ENCODE measurements at regions not wholly inside any gene's neighbourhood (a gene's known extent, or its start where the extent isn't known, plus 50 kb on each side); places are given as distances from the start of the nearest gene placed in this dataset.

- no peak for ATAC-seq (ENCODE audit: insufficient number of reproducible peaks, low FRiP score, low read depth)
- Histone ChIP-seq H3K36me3 (no peaks in the 10 kb centered on the region), H3K27me3 (replicated peaks; ENCODE audit: insufficient read depth) (no peaks in the 10 kb centered on the region), H3K27ac (no peak overlapping the region), H3K9me3 (no peaks in the 10 kb centered on the region), H3K4me3 (no peak overlapping the region), H3K4me1 (ENCODE audit: control insufficient read depth in 1 of 2, low read depth in 2 of 2) (no peaks in the 10 kb centered on the region)
- TF ChIP-seq CTCF (IDR thresholded peaks at IDR 0.05): no peak
- no peak for DNase-seq (ENCODE audit: low spot score)
Observed at GRCh38 chrX:121114691-121115090, 67.3 kb downstream of the GLUD2 start.

- DNase-seq (ENCODE audit: low spot score) (no peak), ATAC-seq (ENCODE audit: insufficient number of reproducible peaks, low FRiP score, low read depth) (no peak)
- Histone ChIP-seq H3K4me1 (ENCODE audit: control insufficient read depth in 1 of 2, low read depth in 2 of 2) (no peaks in the 10 kb centered on the region), H3K27ac (no peak overlapping the region), H3K27me3 (replicated peaks; ENCODE audit: insufficient read depth) (no peaks in the 10 kb centered on the region), H3K4me3 (no peak overlapping the region), H3K36me3 (no peaks in the 10 kb centered on the region), H3K9me3 (no peaks in the 10 kb centered on the region)
- no peak for TF ChIP-seq CTCF (IDR thresholded peaks at IDR 0.05)
Observed at GRCh38 chrX:121120690-121121605, 73.5 kb downstream of the GLUD2 start.

GRCh38 chrX:121122332-121122731 lies 74.9 kb downstream of the GLUD2 start:
- ATAC-seq (ENCODE audit: insufficient number of reproducible peaks, low FRiP score, low read depth) (no peak), DNase-seq (ENCODE audit: low spot score) (no peak)
- Histone ChIP-seq H3K27me3 (replicated peaks; ENCODE audit: insufficient read depth) (no peaks in the 10 kb centered on the region), H3K4me1 (ENCODE audit: control insufficient read depth in 1 of 2, low read depth in 2 of 2) (no peaks in the 10 kb centered on the region), H3K4me3 (no peak overlapping the region), H3K9me3 (no peaks in the 10 kb centered on the region), H3K27ac (no peak overlapping the region), H3K36me3 (no peaks in the 10 kb centered on the region)
- no peak for TF ChIP-seq CTCF (IDR thresholded peaks at IDR 0.05)

GRCh38 chrX:121128925-121129877 lies 81.8 kb downstream of the GLUD2 start:
- Histone ChIP-seq H3K36me3 (no peaks in the 10 kb centered on the region), H3K4me1 (ENCODE audit: control insufficient read depth in 1 of 2, low read depth in 2 of 2) (no peaks in the 10 kb centered on the region), H3K9me3 (no peaks in the 10 kb centered on the region), H3K27ac (no peak overlapping the region), H3K4me3 (no peak overlapping the region), H3K27me3 (replicated peaks; ENCODE audit: insufficient read depth) (no peaks in the 10 kb centered on the region)
- DNase-seq (ENCODE audit: low spot score) (no peak), ATAC-seq (ENCODE audit: insufficient number of reproducible peaks, low FRiP score, low read depth) (no peak)
- no peak for TF ChIP-seq CTCF (IDR thresholded peaks at IDR 0.05)

- DNase-seq (ENCODE audit: low spot score): no peak
- Histone ChIP-seq H3K36me3 (no peaks in the 10 kb centered on the region), H3K4me1 (ENCODE audit: control insufficient read depth in 1 of 2, low read depth in 2 of 2) (no peaks in the 10 kb centered on the region), H3K9me3 (no peaks in the 10 kb centered on the region), H3K4me3 (no peak overlapping the region), H3K27me3 (replicated peaks; ENCODE audit: insufficient read depth) (no peaks in the 10 kb centered on the region), H3K27ac (no peak overlapping the region)
- TF ChIP-seq CTCF (IDR thresholded peaks at IDR 0.05): no peak
- ATAC-seq (ENCODE audit: insufficient number of reproducible peaks, low FRiP score, low read depth): no peak
Observed at GRCh38 chrX:121132675-121133074, 85.3 kb downstream of the GLUD2 start.
